ENCODE measurements at regions not wholly inside any gene's neighbourhood (a gene's known extent, or its start where the extent isn't known, plus 50 kb on each side); places are given as distances from the start of the nearest gene placed in this dataset.

DNA sequence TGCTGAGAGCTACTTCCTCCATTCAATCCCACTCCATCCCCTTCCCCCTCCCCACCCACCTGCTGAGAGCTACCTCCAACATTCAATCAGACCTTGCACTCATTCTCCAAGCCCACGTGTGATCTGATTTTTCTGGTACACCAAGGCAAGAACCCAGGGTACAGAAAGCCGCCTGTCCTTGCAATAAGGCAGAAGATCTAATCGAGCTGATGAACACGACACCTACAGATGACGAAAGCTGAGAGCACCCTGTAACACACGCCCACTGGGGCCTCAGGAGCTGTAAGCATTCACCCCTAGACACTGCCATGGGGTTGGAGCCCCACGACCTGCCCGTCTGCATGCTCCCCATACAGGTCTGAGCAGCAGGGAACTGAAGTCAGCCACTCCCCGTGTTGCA is 58.3 kb downstream of the TRIML1 start:
- no peaks in the 10 kb centered on the region for H3K27me3 ChIP-seq (ENCODE audit: insufficient read depth, low read length)
- H3K9ac ChIP-seq (ENCODE audit: low read depth, low read length), result no peak overlapping the region
- peaks cover 15% of the 10 kb centered on the region for H3K4me1 ChIP-seq (ENCODE audit: insufficient read depth, low read length)
- no peak overlapping the region for H3K4me3 ChIP-seq (ENCODE audit: low read length)
- H3K36me3 ChIP-seq (ENCODE audit: insufficient read depth, low read length), result no peaks in the 10 kb centered on the region
- H3K9me3 ChIP-seq (ENCODE audit: insufficient read depth, low read depth, low read length), result no peaks in the 10 kb centered on the region
- H3K27ac ChIP-seq (ENCODE audit: low read depth, low read length), result no peak overlapping the region
- 95% methylated on average over 9 of the region's 9 CpGs for whole genome bisulfite sequencing

DNA sequence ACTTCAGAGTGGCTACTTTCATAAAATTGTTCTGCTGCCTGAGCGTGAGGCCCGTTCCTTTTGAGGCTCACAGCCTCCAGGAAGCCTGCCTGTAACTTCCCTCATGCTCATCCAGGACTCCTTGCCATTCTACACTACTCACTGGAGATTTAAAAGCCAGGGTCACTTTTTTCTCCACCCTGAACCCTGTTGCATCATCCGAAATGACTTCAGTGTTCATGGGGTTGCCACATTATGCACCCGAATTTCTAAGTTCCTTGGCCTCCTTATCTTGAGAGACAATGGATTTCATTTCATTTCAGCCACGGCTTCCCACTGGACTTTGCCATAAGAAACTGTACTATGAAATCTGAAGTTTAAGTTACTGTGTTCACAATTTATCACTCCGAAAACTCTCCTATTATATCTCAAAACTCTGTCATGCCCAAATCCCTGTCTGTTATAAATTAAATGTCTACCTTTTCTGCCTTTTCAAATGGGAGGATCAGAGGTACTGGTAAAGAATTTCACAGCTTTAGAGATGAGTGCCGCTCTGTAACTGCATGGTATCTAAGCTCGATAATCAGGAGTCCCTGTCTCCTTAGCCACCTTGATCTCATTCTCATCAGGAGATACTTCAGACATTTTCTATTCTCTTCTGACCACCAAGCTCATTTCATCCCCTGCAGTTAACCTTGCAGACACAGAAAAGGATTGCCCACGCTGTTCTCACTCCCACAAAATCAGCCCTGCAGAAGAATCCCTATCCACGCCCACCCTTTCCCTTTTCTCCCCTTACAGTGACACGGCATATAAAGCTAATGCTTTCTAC is 59.9 kb downstream of the TRIML1 start:
- Histone ChIP-seq H3K9ac (ENCODE audit: low read depth, low read length) (no peak overlapping the region; the same call in 1 of the 2 replicates), H3K36me3 (ENCODE audit: insufficient read depth, low read length) (no peaks in the 10 kb centered on the region), H3K4me1 (ENCODE audit: insufficient read depth, low read length) (peaks cover 15% of the 10 kb centered on the region), H3K4me3 (ENCODE audit: low read length) (no peak overlapping the region), H3K9me3 (ENCODE audit: insufficient read depth, low read depth, low read length) (no peaks in the 10 kb centered on the region), H3K27ac (ENCODE audit: low read depth, low read length) (no peak overlapping the region), H3K27me3 (ENCODE audit: insufficient read depth, low read length) (no peaks in the 10 kb centered on the region)
- 79% methylated on average over 11 of the region's 11 CpGs for WGBS

DNA sequence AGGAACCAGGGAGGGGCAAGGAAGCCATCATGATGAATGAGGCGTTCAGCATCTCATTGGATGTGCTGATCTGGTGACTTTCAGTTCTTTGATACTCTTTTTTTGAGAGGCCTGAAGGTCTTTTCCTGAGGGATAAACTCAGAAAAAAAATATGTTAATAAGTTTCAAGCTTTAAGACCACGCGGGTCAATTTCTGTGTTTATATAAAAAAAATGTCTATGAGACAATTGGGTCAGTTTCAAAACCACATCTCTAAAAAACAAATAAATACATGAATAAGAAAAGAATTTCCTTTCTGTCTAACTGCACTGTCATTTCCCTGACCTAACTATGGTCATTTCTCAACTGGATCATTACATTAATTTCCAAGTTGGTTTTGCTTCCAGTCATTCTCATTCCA is 62.6 kb downstream of the TRIML1 start:
- Histone ChIP-seq H3K36me3 (ENCODE audit: insufficient read depth, low read length) (no peaks in the 10 kb centered on the region), H3K27ac (ENCODE audit: low read depth, low read length) (no peak overlapping the region), H3K9ac (ENCODE audit: low read depth, low read length) (no peak overlapping the region), H3K9me3 (ENCODE audit: insufficient read depth, low read depth, low read length) (no peaks in the 10 kb centered on the region), H3K27me3 (ENCODE audit: insufficient read depth, low read length) (no peaks in the 10 kb centered on the region), H3K4me1 (ENCODE audit: insufficient read depth, low read length) (peaks cover 11% of the 10 kb centered on the region), H3K4me3 (ENCODE audit: low read length) (no peak overlapping the region)
- 91% methylated on average over 1 of the region's 3 CpGs for WGBS

DNA sequence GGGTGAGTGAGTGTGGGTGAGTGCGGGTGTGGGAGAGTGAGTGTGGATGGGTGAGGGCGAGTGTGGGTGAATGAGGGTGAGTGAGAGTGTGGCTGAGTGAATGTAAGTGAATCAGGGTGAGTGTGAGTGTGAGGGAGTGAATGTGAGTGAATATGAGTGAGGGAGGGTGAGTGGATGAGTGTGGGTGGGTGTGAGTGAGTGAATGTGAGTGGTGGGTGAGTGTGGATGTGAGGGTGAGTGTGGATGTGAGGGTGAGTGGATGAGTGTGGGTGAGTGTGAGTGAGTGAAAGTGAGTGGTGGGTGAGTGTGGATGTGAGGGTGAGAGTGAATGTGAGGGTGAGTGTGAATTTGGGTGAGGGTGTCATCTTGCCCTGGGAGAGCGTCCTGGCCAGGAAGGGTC is 67.5 kb downstream of the TRIML1 start:
- Histone ChIP-seq H3K4me1 (ENCODE audit: insufficient read depth, low read length) (no peaks in the 10 kb centered on the region), H3K9ac (ENCODE audit: low read depth, low read length) (no peak overlapping the region), H3K4me3 (ENCODE audit: low read length) (no peak overlapping the region), H3K36me3 (ENCODE audit: insufficient read depth, low read length) (no peaks in the 10 kb centered on the region), H3K27me3 (ENCODE audit: insufficient read depth, low read length) (no peaks in the 10 kb centered on the region), H3K27ac (ENCODE audit: low read depth, low read length) (no peak overlapping the region), H3K9me3 (ENCODE audit: insufficient read depth, low read depth, low read length) (no peaks in the 10 kb centered on the region)
- 95% methylated on average over 3 of the region's 3 CpGs for WGBS

DNA sequence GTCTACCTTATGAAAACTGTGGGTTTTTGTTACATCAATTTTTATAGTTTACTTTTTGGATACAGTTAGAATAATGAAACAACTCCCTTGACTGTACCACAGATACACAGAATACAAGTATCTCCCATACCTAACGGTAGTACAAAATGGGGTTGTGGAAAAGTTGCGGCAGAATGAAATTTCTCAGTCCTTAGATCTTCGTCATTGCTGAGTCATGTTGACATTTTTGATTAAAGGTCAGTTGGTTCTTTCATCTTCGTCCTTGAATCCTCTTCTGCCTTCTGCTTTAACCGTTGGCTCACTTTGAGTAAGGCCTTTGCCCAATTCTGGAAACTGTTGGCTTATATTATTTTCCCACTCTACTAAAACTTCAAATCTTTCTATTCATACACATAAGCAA is 75.6 kb downstream of the TRIML1 start:
- Histone ChIP-seq H3K9ac (ENCODE audit: low read depth, low read length) (no peak overlapping the region), H3K36me3 (ENCODE audit: insufficient read depth, low read length) (no peaks in the 10 kb centered on the region), H3K9me3 (ENCODE audit: insufficient read depth, low read depth, low read length) (no peaks in the 10 kb centered on the region), H3K4me3 (ENCODE audit: low read length) (no peak overlapping the region), H3K27me3 (ENCODE audit: insufficient read depth, low read length) (no peaks in the 10 kb centered on the region), H3K27ac (ENCODE audit: low read depth, low read length) (no peak overlapping the region), H3K4me1 (ENCODE audit: insufficient read depth, low read length) (no peaks in the 10 kb centered on the region)
- WGBS, result 97% methylated on average over 5 of the region's 5 CpGs

DNA sequence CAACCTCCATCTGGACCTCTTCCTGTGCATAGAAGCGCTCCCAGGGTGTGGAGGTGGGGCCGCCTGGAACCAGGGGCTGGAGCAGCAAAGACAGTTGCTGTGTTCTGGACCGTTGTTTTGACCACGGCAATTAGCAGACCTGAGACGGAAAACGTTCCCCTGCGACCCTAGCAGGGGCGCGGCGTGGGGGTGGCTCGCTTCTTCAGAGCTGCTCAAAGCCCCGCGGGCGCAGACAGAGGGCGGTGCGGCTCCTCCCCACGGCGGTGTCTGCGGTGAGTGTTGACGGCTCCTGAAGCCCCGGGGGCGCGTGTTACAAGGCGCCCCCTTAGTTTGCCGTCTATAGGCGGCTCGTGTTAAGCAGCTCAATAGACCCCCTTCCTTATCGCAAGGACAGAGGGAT is 79.2 kb downstream of the TRIML1 start:
- Histone ChIP-seq H3K9me3 (ENCODE audit: insufficient read depth, low read depth, low read length) (no peaks in the 10 kb centered on the region), H3K27me3 (ENCODE audit: insufficient read depth, low read length) (no peaks in the 10 kb centered on the region), H3K9ac (ENCODE audit: low read depth, low read length) (no peak overlapping the region), H3K4me3 (ENCODE audit: low read length) (peak overlapping the region; percentile 36), H3K4me1 (ENCODE audit: insufficient read depth, low read length) (no peaks in the 10 kb centered on the region), H3K27ac (ENCODE audit: low read depth, low read length) (no peak overlapping the region), H3K36me3 (ENCODE audit: insufficient read depth, low read length) (no peaks in the 10 kb centered on the region)
- WGBS, result 92% methylated on average over 28 of the region's 28 CpGs

DNA sequence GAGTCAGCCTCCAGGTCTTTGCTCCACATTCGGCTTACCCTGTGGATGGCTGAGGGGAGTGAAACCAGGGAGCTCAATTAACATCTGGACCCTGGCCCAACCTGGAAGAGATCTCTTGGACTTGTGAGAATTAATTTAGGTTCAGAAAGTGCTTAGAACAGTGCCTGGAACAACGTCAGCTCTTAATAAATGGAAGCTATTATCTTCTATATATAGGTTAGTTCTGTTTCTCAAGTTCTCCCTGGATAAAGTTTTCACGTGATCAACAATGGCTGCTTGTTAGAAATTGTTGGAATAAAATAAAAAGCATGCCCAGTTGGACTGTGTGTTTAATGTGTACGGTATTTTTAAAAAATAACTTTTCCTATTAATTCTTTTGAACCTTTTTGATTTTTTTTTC is 80.8 kb downstream of the TRIML1 start:
- Histone ChIP-seq H3K4me1 (ENCODE audit: insufficient read depth, low read length) (no peaks in the 10 kb centered on the region), H3K27me3 (ENCODE audit: insufficient read depth, low read length) (no peaks in the 10 kb centered on the region)
- 89% methylated on average over 2 of the region's 4 CpGs for WGBS

DNA sequence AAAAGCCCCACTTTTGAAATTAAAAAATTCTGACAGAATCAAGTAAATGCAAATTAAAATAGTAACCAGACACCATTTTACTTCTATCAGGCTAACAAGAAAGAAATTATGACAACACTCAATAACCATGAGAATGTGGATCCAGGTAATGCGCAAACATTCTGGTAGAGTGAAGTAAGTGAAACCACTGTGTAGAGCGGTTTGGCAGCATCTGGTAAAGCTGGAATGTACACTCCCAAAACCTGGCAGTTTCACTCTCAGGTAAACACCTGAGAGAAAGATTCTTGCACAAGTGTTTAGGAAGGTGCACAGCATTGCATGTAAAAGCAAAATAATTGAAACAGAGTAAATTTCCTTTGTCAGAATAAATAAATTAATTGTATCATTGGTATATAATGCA is 81.8 kb downstream of the TRIML1 start:
- Histone ChIP-seq H3K4me1 (ENCODE audit: insufficient read depth, low read length) (no peaks in the 10 kb centered on the region), H3K9me3 (ENCODE audit: insufficient read depth, low read depth, low read length) (no peaks in the 10 kb centered on the region), H3K4me3 (ENCODE audit: low read length) (no peak overlapping the region), H3K27ac (ENCODE audit: low read depth, low read length) (no peak overlapping the region), H3K27me3 (ENCODE audit: insufficient read depth, low read length) (no peaks in the 10 kb centered on the region), H3K9ac (ENCODE audit: low read depth, low read length) (no peak overlapping the region), H3K36me3 (ENCODE audit: insufficient read depth, low read length) (no peaks in the 10 kb centered on the region)
- WGBS, result 100% methylated on average over 2 of the region's 2 CpGs

More for the DNA sequence above, 80.8 kb downstream of the TRIML1 start:
- H3K9me3 ChIP-seq (ENCODE audit: insufficient read depth, low read depth, low read length), result no peaks in the 10 kb centered on the region
- H3K4me3 ChIP-seq (ENCODE audit: low read length), result no peak overlapping the region
- no peaks in the 10 kb centered on the region for H3K36me3 ChIP-seq (ENCODE audit: insufficient read depth, low read length)
- no peak overlapping the region for H3K9ac ChIP-seq (ENCODE audit: low read depth, low read length)
- H3K27ac ChIP-seq (ENCODE audit: low read depth, low read length), result no peak overlapping the region

DNA sequence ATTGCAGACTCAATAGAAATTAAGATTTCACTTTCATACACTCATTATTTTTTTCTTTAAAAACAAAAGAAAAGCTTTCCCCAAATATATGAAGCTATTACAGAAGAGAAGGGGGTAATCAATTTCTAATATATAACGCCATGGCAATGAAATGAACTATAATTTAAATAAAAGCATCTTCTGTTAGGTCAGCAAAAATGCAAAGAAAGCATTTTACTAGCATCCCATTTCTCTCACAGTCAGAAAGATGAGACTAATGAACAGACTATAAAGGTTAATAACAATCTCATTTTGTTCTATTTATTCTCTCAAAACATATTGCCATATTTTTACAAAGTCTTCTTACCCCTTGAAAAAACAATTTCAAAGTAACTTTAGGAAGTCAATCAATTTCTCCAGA is 89.0 kb downstream of the TRIML1 start:
- no peak overlapping the region for H3K27ac ChIP-seq (ENCODE audit: low read depth, low read length)
- H3K27me3 ChIP-seq (ENCODE audit: insufficient read depth, low read length), result no peaks in the 10 kb centered on the region
- H3K36me3 ChIP-seq (ENCODE audit: insufficient read depth, low read length), result no peaks in the 10 kb centered on the region
- H3K4me1 ChIP-seq (ENCODE audit: insufficient read depth, low read length), result no peaks in the 10 kb centered on the region
- no peak overlapping the region for H3K9ac ChIP-seq (ENCODE audit: low read depth, low read length)
- H3K4me3 ChIP-seq (ENCODE audit: low read length), result no peak overlapping the region
- H3K9me3 ChIP-seq (ENCODE audit: insufficient read depth, low read depth, low read length), result no peaks in the 10 kb centered on the region
- no CpG with 5 or more reads among the region's 1 CpG for WGBS

DNA sequence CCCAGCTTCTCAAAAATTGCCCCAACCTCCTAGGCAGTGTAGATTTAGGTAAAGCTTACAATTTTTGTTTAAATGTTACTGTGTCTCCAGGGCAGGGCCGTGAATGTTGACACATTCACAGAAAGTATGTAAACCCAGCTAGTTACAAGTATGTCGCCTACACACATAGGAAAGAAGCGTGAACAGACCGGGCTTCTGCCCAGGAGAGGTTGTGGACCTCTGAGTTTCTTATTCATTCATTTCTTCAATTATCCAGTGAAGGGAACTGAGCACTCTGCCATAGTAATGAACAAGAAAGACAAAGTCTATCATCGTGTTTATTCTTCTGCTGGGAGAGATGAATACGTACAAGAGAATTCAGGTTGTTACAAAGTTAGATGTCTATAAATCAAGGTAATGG is 93.2 kb downstream of the TRIML1 start:
- Histone ChIP-seq H3K9ac (ENCODE audit: low read depth, low read length) (no peak overlapping the region), H3K4me3 (ENCODE audit: low read length) (no peak overlapping the region), H3K36me3 (ENCODE audit: insufficient read depth, low read length) (no peaks in the 10 kb centered on the region), H3K4me1 (ENCODE audit: insufficient read depth, low read length) (no peaks in the 10 kb centered on the region), H3K27me3 (ENCODE audit: insufficient read depth, low read length) (no peaks in the 10 kb centered on the region), H3K27ac (ENCODE audit: low read depth, low read length) (no peak overlapping the region), H3K9me3 (ENCODE audit: insufficient read depth, low read depth, low read length) (no peaks in the 10 kb centered on the region)
- WGBS, result 97% methylated on average over 6 of the region's 6 CpGs

DNA sequence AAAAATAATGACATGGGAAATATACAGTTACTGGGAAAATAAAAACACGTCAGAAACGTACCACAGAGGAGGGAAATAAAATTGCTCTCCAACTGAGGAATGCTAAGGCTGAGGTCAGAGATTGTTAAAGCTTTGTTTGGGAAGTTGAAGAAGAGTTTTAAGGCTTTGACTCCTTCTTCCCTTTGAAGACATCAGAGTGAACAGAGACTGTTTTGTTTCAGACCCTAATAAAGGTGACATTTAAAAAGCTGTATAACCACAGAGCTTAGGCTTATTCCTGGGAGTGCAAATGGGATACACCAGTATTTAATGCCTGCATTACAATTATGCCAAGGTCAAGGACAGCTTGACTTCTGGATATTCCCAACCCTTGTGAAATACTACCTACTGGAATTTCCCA is 102.8 kb downstream of the TRIML1 start:
- WGBS, result 92% methylated on average over 2 of the region's 2 CpGs
- H3K27ac ChIP-seq (ENCODE audit: low read depth, low read length), result no peak overlapping the region
- no peak overlapping the region for H3K9ac ChIP-seq (ENCODE audit: low read depth, low read length)
- H3K27me3 ChIP-seq (ENCODE audit: insufficient read depth, low read length), result no peaks in the 10 kb centered on the region
- H3K4me1 ChIP-seq (ENCODE audit: insufficient read depth, low read length), result 0 out of 2 replicates have a peak, but pooled peaks cover 3% of the 10 kb centered on the region
- H3K36me3 ChIP-seq (ENCODE audit: insufficient read depth, low read length), result no peaks in the 10 kb centered on the region
- H3K4me3 ChIP-seq (ENCODE audit: low read length), result no peak overlapping the region
- no peaks in the 10 kb centered on the region for H3K9me3 ChIP-seq (ENCODE audit: insufficient read depth, low read depth, low read length)

DNA sequence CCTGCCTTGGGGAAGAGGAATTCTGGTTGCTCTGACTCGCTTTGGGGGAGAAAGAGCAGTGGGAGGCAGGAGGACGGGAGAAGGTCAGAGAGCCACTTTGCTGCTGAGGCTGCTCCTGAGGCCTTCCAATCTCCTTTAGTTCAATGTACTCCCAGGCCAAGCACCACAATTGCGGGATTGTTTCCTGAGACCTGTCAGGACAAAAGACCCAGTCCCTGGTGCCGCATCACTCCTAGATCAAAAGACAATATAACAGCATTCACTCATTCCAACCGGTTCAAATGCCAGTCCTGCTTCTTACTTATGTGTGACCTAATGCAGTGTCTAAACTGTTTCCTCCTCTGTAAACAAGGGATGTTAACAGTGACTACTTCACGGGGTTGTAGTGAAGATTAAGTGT is 106.4 kb downstream of the TRIML1 start:
- Histone ChIP-seq H3K27me3 (ENCODE audit: insufficient read depth, low read length) (no peaks in the 10 kb centered on the region), H3K36me3 (ENCODE audit: insufficient read depth, low read length) (no peaks in the 10 kb centered on the region), H3K4me1 (ENCODE audit: insufficient read depth, low read length) (0 out of 2 replicates have a peak, but pooled peaks cover 3% of the 10 kb centered on the region), H3K9me3 (ENCODE audit: insufficient read depth, low read depth, low read length) (no peaks in the 10 kb centered on the region), H3K4me3 (ENCODE audit: low read length) (no peak overlapping the region), H3K27ac (ENCODE audit: low read depth, low read length) (no peak overlapping the region), H3K9ac (ENCODE audit: low read depth, low read length) (no peak overlapping the region)
- 90% methylated on average over 6 of the region's 6 CpGs for WGBS

Data from HUES64 (cell line).